WERI-Rb-1 (cell line): ENCODE measurements at regions not wholly inside any gene's neighbourhood (a gene's known extent, or its start where the extent isn't known, plus 50 kb on each side); places are given as distances from the start of the nearest gene placed in this dataset.

ENCODE experiments used
- DNase-seq: peaks from one replicate; pipeline ENCODE4 v3.0.0-alpha.2; 2020
- H3K27ac ChIP-seq: fragments of 250-450 bp; sonication (Bioruptor Pico); 2 replicates; pipeline ENCODE4 v1.5.1; 2020; ENCODE audit warnings: mild to moderate bottlenecking, moderate library complexity
- H3K27me3 ChIP-seq: fragments of 250-450 bp; sonication (Bioruptor Pico); 2 replicates; pipeline ENCODE4 v1.5.1; 2021; ENCODE audit warnings: mild to moderate bottlenecking, low read depth, moderate library complexity; ENCODE audit not compliant: insufficient read depth, severe bottlenecking
- H3K36me3 ChIP-seq: fragments of 250-450 bp; sonication (Bioruptor Pico); 2 replicates; pipeline ENCODE4 v1.5.1; 2020; ENCODE audit warnings: mild to moderate bottlenecking, moderate library complexity
- H3K4me3 ChIP-seq: 2 replicates; pipeline ENCODE4 v1.5.1; 2011; ENCODE audit warnings: low read depth, mild to moderate bottlenecking, control low read depth, low read length
- H3K9me3 ChIP-seq: fragments of 250-450 bp; sonication (Bioruptor Pico); 2 replicates; pipeline ENCODE4 v1.5.1; 2021; ENCODE audit warnings: mild to moderate bottlenecking, moderate library complexity; ENCODE audit not compliant: severe bottlenecking
- TF ChIP-seq, protein P1 (sequence below): IDR thresholded peaks from 2 replicates; pipeline ENCODE4 v1.5.1; 2011; ENCODE audit warnings: low read depth, mild to moderate bottlenecking, control low read depth, inconsistent platforms, low read length

DNA sequence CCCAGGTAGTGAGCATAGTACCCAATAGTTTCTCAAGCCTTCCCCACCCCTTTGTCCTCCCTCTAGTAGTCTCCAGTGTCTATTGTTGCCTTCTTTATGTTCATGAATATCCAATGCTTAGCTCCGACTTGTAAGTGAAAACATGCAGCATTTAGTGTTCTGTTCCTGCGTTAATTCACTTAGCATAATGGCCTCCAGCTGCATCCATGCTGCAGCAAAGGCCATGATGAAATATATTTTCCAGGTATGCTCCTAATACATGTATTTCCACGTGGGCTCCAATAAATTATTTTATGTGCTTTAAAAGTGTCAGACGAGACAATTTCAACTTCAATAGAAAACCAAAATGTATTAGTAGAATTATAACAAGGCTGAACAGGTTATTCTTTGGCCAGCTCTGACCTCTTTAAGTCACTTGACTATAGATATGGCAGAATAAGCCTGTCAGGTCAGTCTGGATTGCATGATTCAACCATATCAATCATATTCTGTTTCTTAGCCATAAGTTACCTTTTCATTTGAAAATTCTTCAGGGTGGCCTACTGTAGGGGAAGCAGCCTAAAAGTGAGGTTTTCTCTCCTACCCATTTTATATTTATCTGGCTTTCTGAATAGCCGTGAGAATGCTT is 2291.6 kb upstream of the WWC1 start:
- Histone ChIP-seq H3K27ac (no peak overlapping the region), H3K27me3 (no peaks in the 10 kb centered on the region), H3K36me3 (no peaks in the 10 kb centered on the region), H3K4me3 (no peak overlapping the region), H3K9me3 (no peaks in the 10 kb centered on the region)
- TF ChIP-seq, protein P1, sequence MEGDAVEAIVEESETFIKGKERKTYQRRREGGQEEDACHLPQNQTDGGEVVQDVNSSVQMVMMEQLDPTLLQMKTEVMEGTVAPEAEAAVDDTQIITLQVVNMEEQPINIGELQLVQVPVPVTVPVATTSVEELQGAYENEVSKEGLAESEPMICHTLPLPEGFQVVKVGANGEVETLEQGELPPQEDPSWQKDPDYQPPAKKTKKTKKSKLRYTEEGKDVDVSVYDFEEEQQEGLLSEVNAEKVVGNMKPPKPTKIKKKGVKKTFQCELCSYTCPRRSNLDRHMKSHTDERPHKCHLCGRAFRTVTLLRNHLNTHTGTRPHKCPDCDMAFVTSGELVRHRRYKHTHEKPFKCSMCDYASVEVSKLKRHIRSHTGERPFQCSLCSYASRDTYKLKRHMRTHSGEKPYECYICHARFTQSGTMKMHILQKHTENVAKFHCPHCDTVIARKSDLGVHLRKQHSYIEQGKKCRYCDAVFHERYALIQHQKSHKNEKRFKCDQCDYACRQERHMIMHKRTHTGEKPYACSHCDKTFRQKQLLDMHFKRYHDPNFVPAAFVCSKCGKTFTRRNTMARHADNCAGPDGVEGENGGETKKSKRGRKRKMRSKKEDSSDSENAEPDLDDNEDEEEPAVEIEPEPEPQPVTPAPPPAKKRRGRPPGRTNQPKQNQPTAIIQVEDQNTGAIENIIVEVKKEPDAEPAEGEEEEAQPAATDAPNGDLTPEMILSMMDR, result no peak
- DNase-seq, result no peak

DNA sequence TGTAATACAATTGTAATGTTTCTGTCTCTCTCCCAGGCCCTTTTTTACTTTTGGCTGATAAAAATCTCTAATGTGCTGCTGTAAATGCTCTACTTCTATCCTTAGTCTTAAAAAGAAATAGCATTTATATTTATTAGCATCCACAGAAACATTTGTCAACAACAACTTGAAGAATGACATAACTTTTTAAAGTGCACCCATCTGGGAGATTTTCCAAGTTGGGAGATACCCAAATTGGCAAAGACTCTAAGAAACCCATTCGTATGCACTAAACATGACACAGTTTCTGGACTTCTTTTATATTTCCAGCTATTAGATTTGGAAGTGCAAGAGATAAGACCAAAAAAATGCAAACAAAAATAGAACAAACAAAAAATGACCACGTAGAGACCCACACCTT is 2287.4 kb upstream of the WWC1 start:
- Histone ChIP-seq H3K4me3 (no peak overlapping the region), H3K36me3 (no peaks in the 10 kb centered on the region), H3K9me3 (no peaks in the 10 kb centered on the region), H3K27me3 (no peaks in the 10 kb centered on the region), H3K27ac (no peak overlapping the region)
- no peak for DNase-seq
- TF ChIP-seq, protein P1, result no peak

DNA sequence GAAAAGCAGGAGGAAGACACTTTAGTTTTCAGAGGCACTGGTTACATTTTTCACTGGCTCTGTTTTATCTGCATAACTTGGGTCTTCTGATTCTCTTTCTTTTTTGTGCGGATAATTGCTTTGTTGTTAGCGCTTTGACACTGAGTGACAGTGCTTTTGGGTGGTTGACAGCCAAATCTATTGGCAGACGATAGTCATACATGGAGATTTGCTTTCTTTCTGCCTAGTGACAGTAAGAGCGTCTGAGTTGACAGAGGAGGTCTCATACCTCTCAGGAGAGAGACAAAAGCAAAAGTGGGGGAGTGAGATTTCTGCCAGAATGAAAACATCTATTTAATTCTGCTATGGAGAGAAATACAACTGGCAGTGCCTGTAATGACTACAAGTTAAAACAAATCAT is 2278.0 kb upstream of the WWC1 start:
- DNase-seq, result no peak
- H3K4me3 ChIP-seq, result no peak overlapping the region
- no peaks in the 10 kb centered on the region for H3K27me3 ChIP-seq
- no peaks in the 10 kb centered on the region for H3K9me3 ChIP-seq
- no peaks in the 10 kb centered on the region for H3K36me3 ChIP-seq
- H3K27ac ChIP-seq, result no peak overlapping the region
- TF ChIP-seq, protein P1, result no peak

DNA sequence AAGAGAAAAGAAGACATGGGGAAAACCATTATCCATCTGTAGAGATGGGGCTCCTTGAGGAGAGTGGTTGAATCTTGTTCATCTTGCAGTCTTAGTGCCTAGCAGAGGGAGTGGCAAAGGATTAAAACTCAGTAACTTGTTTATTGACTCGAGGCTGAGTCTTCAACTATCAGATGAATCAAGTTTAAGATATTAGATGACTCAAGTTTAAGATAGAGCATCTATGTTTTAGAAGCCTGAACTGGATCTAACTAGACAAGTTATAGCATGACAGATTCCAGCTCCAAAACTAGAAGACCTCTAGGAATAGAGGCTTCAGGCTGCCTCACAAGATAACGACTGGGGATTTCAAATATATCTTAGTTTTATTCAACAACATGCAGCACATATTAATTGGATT is 2277.2 kb upstream of the WWC1 start:
- H3K27ac ChIP-seq, result no peak overlapping the region
- TF ChIP-seq, protein P1, result no peak
- no peaks in the 10 kb centered on the region for H3K36me3 ChIP-seq
- H3K27me3 ChIP-seq, result no peaks in the 10 kb centered on the region
- DNase-seq, result no peak
- no peak overlapping the region for H3K4me3 ChIP-seq
- no peaks in the 10 kb centered on the region for H3K9me3 ChIP-seq

DNA sequence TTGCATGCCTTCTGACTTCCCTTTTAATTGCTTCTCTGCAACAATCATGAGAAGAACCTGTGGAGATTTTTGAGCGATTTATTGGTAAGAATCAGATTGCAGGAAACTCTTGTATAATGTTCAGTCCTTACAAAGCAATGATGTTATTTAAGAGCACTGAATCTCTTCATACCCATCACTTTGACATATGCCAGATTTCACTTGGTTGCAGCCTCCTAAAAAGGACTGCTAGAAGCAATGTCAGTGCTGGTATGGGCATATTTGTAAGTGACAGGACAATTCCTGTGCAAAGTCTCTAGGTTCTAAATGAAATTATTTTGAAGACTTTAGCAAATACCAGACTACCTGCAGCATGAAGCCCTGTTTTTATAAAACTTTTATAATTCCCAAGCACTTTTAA is 2272.7 kb upstream of the WWC1 start:
- Histone ChIP-seq H3K36me3 (no peaks in the 10 kb centered on the region), H3K4me3 (no peak overlapping the region), H3K9me3 (no peaks in the 10 kb centered on the region), H3K27me3 (no peaks in the 10 kb centered on the region), H3K27ac (no peak overlapping the region)
- TF ChIP-seq, protein P1, result no peak
- no peak for DNase-seq

DNA sequence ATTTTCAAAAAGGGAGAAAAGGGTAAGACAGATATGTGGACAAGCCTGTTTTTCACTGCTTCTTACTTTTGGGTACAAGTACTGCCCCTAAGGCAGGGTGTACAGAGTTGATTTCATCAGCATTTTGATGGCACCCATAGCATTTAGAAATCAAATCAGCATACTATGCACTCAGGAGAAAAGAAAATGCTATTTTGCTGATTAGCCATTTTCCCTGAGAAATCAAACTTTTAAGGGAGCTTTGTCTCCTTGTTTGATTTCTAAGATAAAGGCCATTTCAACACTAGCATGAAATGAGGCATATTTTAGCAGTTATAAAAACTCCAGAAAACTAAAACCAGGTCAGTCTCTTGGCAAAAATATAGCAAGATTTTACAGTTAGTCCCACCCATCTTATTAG is 2269.4 kb upstream of the WWC1 start:
- Histone ChIP-seq H3K27me3 (no peaks in the 10 kb centered on the region), H3K4me3 (no peak overlapping the region), H3K36me3 (no peaks in the 10 kb centered on the region), H3K9me3 (no peaks in the 10 kb centered on the region), H3K27ac (no peak overlapping the region)
- DNase-seq, result no peak
- TF ChIP-seq, protein P1, result no peak
